ENCODE measurements at regions not wholly inside any gene's neighbourhood (a gene's known extent, or its start where the extent isn't known, plus 50 kb on each side); places are given as distances from the start of the nearest gene placed in this dataset.

GRCh38 chr9:20117986-20118385 is 329.1 kb upstream of the SLC24A2 start:
- DNase-seq (ENCODE audit: low read depth): peak; percentile 60
- H3K4me3 ChIP-seq (ENCODE audit: low read depth, low read length): no peak overlapping the region
- TF ChIP-seq POLR2A (IDR thresholded peaks at IDR 0.05; ENCODE audit: extremely low read depth, insufficient read length) (no peak), MYC (IDR thresholded peaks at IDR 0.05; ENCODE audit: low read depth, low read length) (no peak), CTCF (IDR thresholded peaks at IDR 0.05; ENCODE audit: low read depth, low read length) (no peak), MAX (IDR thresholded peaks at IDR 0.05; ENCODE audit: low read depth, low read length) (no peak)

- no peak for DNase-seq (ENCODE audit: low read depth)
- no peak overlapping the region for H3K4me3 ChIP-seq (ENCODE audit: low read depth, low read length)
- TF ChIP-seq MAX (IDR thresholded peaks at IDR 0.05; ENCODE audit: low read depth, low read length) (no peak), MYC (IDR thresholded peaks at IDR 0.05; ENCODE audit: low read depth, low read length) (no peak), CTCF (IDR thresholded peaks at IDR 0.05; ENCODE audit: low read depth, low read length) (no peak), POLR2A (IDR thresholded peaks at IDR 0.05; ENCODE audit: extremely low read depth, insufficient read length) (no peak)
Measured at GRCh38 chr9:20117482-20117881, 328.6 kb upstream of the SLC24A2 start.

- DNase-seq (ENCODE audit: low read depth): no peak
- TF ChIP-seq POLR2A (IDR thresholded peaks at IDR 0.05; ENCODE audit: extremely low read depth, insufficient read length): no peak
- TF ChIP-seq MAX (IDR thresholded peaks at IDR 0.05; ENCODE audit: low read depth, low read length): no peak
- no peak for TF ChIP-seq CTCF (IDR thresholded peaks at IDR 0.05; ENCODE audit: low read depth, low read length)
- no peak for TF ChIP-seq MYC (IDR thresholded peaks at IDR 0.05; ENCODE audit: low read depth, low read length)
- no peak overlapping the region for H3K4me3 ChIP-seq (ENCODE audit: low read depth, low read length)
Measured at GRCh38 chr9:20114974-20115373, 326.1 kb upstream of the SLC24A2 start.

- TF ChIP-seq POLR2A (IDR thresholded peaks at IDR 0.05; ENCODE audit: extremely low read depth, insufficient read length) (no peak), CTCF (IDR thresholded peaks at IDR 0.05; ENCODE audit: low read depth, low read length) (no peak), MAX (IDR thresholded peaks at IDR 0.05; ENCODE audit: low read depth, low read length) (no peak), MYC (IDR thresholded peaks at IDR 0.05; ENCODE audit: low read depth, low read length) (no peak)
- no peak for DNase-seq (ENCODE audit: low read depth)
- H3K4me3 ChIP-seq (ENCODE audit: low read depth, low read length): no peak overlapping the region
Measured at GRCh38 chr9:20112205-20112783, 323.5 kb upstream of the SLC24A2 start.

- DNase-seq (ENCODE audit: low read depth): no peak
- TF ChIP-seq POLR2A (IDR thresholded peaks at IDR 0.05; ENCODE audit: extremely low read depth, insufficient read length) (no peak), CTCF (IDR thresholded peaks at IDR 0.05; ENCODE audit: low read depth, low read length) (no peak), MYC (IDR thresholded peaks at IDR 0.05; ENCODE audit: low read depth, low read length) (no peak), MAX (IDR thresholded peaks at IDR 0.05; ENCODE audit: low read depth, low read length) (no peak)
- H3K4me3 ChIP-seq (ENCODE audit: low read depth, low read length): no peak overlapping the region
Measured at GRCh38 chr9:20111173-20111843, 322.5 kb upstream of the SLC24A2 start.
